GM18498 (cell line): ENCODE measurements at regions not wholly inside any gene's neighbourhood (a gene's known extent, or its start where the extent isn't known, plus 50 kb on each side); places are given as distances from the start of the nearest gene placed in this dataset.
A peak's percentile ranks its signal among the peaks of the same experiment; 100 is the strongest.

Experiments used
- ATAC-seq: cut with Tn5 transposase; IDR thresholded peaks from one replicate; pipeline ENCODE4 v1.9.1; 2021; ENCODE audit warnings: mild to moderate bottlenecking, moderate library complexity; ENCODE audit not compliant: unreplicated experiment

DNA sequence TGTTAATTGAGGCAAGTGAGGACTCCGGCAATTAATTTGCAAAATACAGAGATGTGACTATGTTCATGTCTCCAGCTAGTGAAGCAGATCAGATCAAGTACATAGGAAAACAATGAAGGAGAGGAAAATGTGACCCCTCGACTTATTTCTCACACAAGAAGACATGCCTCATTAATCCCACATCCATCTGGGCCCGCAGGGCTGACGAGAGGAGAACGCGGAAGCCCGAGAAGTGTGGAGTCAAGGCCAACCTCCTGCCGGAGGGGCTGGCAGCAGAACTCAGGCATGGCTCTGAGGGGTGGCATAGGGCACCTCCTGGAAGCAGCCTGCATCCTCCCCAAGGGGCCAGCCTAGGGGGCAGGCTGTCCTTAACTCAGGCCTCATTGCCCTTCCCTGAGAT lies 54.4 kb downstream of the ZNF503 start:
- no peak for ATAC-seq

DNA sequence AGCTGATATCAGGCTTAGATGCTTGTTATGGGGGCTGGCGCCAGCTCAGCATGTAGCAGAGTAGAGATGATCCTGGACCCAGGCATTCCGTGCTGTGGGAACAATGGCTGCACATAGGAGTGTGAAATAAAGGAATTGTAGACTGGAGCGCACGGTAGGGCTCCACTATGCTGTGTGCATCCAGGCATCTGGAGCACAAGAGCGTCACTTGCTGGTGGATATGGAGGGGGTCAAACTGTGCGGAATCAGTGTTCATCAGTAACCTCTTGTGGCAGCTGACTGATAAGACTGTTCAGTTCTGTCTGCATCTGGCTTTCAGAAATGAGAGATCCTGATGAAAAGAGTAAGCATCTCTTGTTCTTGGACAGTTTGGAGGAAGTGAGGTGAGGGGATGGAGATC lies 55.8 kb downstream of the ZNF503 start:
- no peak for ATAC-seq

DNA sequence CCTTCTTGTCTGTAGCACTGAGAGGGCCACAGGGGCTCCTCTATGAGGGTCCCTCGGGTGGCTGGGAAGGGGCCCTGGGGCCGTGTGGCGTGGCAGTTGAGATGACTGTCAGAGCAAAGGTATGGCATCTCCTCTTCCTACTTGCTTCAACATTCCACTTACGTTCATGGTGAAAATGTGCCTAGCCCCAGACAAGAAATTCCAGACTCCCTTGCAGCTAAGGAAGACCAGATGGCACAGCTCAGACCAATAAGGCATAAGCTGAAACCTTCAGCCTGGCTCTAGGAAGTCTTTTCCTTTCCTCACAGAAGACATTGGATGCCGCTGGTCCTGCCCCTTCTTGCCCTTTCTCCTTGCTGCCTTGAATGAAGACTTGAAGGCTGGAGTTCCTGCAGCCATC lies 57.4 kb downstream of the ZNF503 start:
- ATAC-seq: no peak

DNA sequence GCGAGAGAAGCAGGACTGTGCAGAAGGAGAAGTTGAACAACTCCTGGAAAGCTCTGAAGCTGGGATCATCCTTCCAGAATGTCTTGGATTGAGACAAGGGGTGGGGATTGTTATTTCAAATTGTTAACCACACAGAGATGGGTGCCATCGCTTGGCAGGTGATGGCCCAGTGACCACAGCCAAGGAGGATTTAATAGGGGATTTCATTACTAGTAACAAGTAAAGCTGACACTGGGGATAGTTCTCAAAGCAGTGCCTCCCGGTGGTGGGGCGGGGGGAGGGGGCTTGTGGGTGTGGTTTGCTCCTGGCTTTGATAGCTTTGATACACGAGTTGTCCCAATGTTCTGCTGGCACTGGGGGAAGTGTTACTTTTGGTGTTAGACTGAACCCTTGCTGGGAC lies 59.2 kb downstream of the ZNF503 start:
- no peak for ATAC-seq

DNA sequence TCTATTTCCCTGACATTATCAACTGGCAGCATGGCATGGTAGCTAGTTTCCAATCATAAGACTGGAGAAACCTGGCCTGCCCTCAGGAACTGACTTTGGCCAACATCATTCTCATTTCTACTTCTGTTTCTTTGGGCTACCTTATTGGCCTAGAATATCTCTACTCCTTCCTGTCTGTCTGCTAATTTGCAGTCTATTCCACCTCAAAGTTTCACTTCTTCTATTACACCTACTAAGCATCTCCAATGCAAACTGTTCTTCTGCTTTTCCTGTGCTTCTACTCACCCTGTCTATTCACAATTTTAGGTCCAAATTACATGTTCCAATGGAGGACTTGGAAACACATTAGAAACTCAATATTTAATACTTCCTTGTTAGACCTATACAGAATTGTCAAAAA lies 65.6 kb downstream of the ZNF503 start:
- ATAC-seq: peak; percentile 83

DNA sequence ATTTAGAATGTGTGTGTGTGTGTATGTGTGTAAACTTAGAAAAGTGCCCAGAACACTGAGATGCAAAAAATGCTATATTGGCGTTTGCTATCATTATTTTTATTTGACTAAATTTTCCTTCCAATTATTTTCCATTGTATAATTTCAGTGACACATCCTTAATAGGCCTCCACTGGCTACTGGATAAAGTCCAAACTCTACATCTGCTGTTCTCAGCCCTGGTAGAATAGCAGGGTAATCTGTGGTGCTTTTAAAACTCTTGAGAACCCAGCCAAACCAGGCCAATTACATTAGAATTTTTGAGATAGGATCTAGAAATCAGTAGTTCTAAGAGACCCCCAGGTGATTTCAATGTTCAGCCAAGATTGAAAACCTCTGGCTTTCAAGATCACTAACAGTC lies 66.4 kb downstream of the ZNF503 start:
- no peak for ATAC-seq

DNA sequence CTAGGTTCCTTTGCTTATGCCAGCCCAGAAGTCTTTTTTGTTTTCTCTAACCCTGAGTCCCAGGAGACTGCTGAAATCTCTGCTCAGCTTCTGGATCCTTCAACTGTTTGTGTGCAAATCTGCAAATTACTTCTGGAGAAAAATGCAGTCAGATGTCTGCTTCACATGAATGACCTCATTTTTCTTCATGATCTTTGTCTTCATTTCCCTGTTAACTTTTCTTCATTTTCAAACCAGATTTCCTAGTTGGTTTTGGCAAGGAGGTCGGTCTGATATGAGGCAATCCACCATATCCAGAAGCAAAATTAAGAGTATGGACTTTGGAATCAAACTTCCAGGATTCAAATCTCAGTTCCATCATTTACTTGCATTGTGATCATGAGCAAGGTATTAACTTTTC lies 66.8 kb downstream of the ZNF503 start:
- ATAC-seq: no peak

DNA sequence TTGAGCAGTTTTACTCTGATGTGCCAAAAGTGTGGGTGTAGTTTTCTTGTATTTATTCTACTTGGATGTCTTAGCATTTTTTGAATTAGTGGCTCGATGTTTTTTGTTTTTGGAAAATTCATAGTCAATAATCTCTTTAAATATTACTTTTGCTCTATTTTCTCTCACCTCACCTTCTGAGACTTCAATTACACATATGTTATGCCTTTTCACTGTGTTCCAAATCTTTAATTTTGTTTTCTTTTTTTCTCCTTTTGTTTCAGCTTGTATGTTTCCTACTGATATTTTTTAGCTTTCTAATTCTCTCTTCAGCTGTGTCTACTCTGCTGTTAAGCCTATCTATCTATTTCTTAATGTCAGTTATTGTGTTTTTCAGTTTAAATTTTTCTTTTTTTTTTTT lies 69.5 kb downstream of the ZNF503 start:
- no peak for ATAC-seq

DNA sequence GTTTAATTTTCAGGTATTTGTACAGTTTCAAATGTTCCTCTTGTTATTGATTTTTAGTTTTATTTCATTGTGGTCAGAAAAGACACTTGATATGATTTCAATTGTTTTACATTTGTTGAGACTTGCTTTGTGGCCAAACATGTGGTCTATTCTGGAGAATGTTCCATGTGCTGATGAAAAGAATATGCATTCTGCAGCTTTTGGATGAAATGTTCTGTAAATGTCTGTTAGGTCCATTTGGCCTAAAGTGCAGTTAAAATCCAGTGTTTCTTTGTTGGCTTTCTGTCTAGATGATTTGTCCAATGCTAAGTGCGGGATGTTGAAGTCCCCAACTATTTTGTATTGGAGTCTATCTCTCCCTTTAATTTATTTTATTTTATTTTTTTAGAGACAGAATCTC lies 70.5 kb downstream of the ZNF503 start:
- no peak for ATAC-seq

DNA sequence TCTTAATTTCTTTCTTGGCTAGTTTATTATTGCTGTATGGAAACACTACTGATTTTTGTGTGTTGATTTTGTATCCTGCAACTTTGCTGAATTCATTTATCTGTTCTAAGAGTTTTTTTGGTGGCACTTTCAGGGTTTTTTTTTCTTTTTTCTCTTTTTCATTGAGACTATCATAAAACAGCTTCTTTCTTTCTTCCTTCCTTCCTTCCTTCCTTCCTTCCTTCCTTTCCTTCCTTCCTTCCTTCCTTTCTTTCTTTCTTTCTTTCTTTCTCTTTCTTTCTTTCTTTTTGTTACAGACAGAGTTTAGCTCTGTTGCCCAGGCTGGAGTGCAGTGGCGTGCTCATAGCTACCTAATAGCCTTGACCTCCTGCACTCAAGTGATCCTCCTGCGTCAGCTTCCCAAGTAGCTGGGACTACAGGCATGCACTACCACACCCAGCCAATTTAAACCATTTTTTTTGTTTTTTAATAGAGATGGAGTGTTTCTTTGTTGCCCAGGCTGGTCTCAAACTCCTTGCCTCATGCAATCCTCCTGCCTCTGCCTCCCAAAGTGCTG lies 72.3 kb downstream of the ZNF503 start:
- ATAC-seq: no peak

DNA sequence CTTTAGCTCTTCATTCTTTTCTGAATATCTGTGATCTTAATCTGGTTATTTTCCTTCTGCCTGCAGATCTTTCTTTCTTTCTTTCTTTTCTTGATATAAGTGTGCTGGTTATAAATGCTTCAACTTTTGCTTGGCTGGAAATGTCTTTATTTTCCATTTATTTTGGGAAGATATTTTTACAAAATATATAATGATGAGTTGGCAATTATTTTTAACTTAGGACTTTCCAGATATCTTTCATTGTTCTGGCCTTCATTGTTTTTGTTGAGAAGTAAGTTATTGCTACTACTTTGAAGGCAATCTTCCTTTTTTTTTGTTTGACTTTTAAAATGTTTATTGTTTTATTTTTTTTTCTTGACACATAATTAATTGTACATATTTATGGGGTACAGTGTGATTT lies 75.3 kb downstream of the ZNF503 start:
- ATAC-seq: no peak

DNA sequence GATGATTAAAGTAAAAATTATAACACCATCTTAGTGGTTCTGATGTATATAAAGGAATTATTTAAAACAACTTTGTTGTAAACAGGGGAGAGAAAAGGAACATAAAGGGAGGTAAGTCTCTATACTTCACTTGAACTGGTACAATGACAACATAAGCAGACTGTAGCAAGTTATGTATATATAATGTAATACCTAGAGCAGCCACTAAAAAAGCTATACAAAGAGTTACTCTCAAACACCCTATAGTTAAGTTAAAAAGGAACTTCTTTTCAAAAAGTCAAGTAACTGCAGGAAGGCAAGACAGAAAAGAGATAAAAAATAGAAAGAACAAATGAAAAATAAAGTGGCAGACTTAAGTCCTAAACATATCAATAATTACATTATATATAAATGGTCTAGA lies 82.3 kb downstream of the ZNF503 start:
- ATAC-seq: no peak

DNA sequence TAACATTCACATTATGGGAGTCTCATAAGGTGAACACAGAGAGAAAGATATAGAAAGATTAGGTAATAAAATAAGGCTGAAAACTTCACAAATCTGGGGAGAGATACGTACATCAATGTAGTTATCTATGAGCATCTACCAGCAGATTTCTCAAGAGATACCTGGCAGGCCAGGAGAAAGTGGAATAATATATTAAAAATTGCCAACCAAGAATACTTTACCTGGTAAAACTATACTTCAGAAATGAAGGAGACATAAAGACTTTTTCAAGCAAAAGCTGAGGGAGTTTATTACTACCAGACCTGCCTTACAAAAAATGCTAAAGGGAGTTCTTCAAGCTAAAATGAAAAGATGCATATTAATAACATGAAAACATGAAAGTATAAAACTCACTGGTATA lies 78.8 kb upstream of the COMTD1 start:
- no peak for ATAC-seq

DNA sequence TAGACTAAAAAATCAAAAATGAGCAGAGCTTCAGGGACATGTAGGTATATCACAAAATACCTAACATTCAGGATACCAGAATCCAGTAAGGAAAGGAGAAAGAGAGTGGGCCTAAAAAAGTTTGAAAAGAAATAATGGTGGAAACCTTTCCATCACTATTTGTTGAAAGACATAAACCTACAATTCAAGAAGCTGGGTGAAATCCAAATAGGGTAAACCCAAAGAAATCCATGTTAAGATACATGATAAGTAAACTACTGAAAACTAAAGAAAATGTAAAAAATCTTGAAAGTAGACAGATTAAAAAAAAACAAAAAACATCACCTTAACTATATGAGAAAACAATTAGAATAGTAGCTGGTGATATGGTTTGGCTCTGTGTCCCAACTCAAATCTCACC lies 76.7 kb upstream of the COMTD1 start:
- no peak for ATAC-seq

DNA sequence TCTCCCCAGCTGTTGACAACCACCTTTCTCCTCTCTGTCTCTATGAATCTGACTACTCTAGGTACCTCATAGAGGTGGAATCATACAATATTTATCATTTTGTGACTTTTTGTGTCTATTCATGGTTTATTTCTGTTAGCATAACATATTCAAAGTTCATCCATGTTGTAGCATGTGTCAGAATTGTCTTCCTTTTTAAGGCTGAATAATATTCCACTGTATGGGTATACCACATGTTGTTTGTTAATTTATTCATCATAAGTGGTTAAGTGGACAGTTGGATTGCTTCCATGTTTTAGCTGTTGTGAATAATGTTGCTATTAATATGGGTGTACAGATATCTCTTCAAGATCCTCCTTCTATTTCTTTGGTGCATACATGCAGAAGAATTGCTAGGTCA lies 69.9 kb upstream of the COMTD1 start:
- no peak for ATAC-seq

DNA sequence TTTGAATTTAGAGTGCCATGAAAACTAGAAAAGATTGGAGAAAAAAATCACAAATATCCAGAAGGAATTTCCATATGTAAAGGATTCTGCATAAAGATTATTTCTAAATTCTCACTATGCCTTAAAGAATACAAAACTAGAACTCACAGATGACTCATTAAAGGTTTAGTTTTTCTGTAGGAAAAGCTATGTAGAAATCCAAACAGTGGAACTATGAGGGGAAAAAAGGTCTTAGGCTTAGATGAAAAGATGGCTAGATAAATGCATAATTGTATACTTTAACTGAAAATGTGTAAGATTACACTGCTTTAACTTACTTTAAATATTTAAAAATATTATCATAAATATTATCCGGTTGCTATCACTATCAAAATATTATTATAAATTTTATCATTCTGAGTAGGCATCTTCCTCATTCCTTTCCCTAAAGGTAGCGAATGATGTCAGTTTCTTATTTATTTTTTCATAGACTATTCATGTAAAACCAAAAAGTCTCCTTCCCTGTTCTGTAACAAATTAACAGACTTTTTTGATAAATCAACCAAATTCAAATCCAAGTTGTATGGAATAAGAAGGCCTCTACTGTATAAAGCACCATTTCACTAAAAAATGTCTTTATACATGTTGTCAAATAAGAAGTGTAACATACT lies 69.1 kb upstream of the COMTD1 start:
- ATAC-seq: no peak

DNA sequence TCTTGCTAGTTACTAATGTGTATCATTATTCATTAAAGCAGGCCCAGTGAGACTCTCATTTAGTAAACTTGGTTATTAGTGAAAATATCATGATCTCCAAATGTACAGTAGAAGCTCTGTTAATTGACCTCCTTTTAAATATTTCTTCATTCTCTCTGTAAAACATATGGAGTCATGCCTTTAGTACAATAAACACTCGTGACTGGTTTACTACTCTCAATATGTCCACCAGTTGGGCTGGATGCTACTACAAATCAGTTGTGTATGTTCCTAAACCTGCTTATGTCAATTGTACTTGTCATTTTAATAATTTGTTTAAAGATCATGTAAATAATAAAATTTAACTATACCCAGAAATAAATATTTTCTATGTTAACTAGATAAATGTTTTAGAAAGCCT lies 68.6 kb upstream of the COMTD1 start:
- no peak for ATAC-seq

DNA sequence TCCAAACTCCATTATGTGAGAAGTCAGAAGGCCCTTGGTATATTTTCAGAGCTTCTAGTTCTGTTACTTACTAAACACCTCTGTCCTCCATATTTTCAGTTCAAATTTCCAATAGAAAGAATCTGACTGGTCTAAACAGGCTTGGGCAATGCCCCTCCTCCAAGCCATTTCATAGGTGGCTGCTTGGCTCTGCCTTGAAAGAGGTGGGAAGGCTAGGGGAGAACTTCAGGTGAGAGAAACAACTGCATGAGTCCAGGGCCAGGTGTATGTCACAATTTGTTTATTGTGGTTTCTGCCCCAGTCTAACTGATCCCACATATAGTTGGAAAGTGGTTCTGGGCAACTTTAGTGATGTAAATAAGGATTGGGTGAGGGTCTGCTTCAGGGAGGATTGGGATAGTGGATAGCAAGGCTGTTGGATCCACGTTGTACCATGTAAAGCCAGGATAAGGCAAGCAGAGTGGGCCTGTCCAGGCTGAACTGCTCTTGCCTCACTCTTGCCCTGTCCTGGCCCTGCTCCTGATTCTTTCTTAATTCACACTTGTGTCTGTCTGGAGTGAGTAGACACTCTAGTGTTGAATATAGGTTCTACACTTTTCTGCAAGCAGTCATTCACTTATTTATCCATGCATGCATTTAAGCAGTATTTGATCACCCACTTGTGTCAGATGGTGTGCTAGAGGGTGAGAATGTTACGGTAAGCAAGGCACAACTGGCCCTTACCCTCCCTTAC lies 67.5 kb upstream of the COMTD1 start:
- no peak for ATAC-seq

DNA sequence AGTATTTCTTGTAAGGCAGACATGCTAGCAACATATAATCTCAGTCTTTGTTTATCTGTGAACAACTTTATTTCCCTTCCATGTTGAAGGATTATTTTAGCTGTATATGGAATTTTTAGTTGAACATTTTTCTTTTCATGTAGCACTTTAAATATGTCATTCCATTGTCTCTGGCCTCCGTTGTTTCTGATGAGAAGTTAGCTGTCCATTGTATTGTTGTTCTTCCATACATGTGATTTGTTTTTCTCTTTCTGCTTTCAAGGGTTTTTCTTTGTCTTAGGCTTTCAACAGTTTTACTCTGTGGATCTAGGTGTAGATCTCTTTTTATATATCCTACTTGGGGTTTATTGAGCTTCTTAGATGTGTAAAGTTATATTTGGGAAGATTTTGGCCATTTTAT lies 66.3 kb upstream of the COMTD1 start:
- no peak for ATAC-seq

DNA sequence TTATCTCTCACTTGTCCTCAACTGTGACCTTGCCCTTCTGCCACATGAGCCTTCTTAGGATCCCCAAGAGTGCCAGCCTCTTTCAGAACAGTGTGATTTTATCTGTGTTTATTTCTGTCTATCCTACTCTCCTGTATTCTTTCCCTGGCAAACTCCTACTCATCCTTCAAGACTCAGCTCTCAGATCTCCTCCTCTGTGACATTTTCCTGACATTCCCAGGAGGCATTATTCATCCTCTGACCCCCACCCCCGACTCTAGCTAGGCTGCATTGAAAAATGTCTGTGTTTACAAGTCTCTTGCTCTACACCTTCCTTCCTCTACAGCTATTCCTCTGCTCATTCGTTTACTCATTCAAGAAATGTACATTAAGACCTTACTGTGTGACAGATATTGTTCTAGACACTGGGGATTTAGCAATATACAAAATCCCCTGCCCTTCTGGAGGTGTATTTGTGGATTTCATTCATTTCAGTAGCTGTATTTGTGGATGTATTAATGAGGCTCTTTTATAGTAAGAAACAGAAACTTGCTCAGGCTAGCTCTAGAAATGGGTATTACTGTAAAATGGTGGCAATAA lies 61.4 kb upstream of the COMTD1 start:
- ATAC-seq: no peak

DNA sequence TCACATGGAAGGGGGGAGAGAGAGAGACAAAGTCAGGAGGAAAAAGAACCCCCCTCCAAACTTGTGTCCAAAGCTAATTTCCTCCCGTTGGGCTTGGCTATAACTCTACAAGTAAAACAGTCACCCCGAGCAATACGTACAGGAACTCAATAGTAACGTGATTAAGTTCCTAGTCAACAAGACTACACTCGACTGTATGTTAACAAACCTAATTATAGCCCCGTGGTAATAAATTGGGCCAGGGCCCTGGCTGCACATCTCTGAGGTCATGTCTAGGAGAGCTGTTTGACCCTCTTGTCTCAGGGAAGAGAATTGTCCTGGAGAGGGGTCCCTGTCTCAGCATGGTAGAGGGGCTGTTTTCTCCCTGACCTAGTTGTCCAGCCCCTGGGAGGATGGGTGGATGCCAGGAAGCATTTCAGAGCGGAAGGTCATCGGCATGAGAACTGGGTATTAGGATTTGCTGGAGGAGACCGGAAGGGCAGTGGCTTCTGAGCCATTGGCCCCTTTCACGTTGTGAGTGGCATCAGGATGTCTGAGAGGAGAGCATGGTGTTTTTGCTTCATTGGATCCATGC lies 60.2 kb upstream of the COMTD1 start:
- ATAC-seq: no peak
